MM.1S (cell line): ENCODE measurements at regions not wholly inside any gene's neighbourhood (a gene's known extent, or its start where the extent isn't known, plus 50 kb on each side); places are given as distances from the start of the nearest gene placed in this dataset.

Experiments used
- DNase-seq: peaks from one replicate; pipeline ENCODE4 v3.0.0-alpha.2; 2015
- H2AFZ ChIP-seq: fragments of 300-600 bp; sonication (generic); 2 replicates; pipeline ENCODE4 v1.6.0; 2016; ENCODE audit warnings: antibody characterized with exemption, low read length
- H3F3A ChIP-seq: fragments of 300-600 bp; sonication (generic); 2 replicates; pipeline ENCODE4 v1.6.1; 2016; ENCODE audit warnings: mild to moderate bottlenecking, antibody characterized with exemption, low read length, moderate library complexity, mixed read lengths; ENCODE audit not compliant: insufficient read depth
- H3K27ac ChIP-seq: fragments of 300-600 bp; sonication (generic); 2 replicates; pipeline ENCODE4 v1.5.1; 2016; ENCODE audit warnings: mild to moderate bottlenecking, low read length
- H3K27me3 ChIP-seq: fragments of 300-600 bp; sonication (generic); replicated peaks from 2 replicates; pipeline ENCODE4 v1.6.0; 2016; ENCODE audit warnings: low read length; ENCODE audit not compliant: insufficient read depth
- H3K36me3 ChIP-seq: fragments of 300-600 bp; sonication (generic); replicated peaks from 2 replicates; pipeline ENCODE4 v1.6.1; 2016; ENCODE audit warnings: mild to moderate bottlenecking, low read length, mixed read lengths; ENCODE audit not compliant: insufficient read depth
- H3K4me1 ChIP-seq: fragments of 300-600 bp; sonication (generic); 2 replicates; pipeline ENCODE4 v1.6.1; 2016; ENCODE audit warnings: low read length, mixed read lengths
- H3K4me2 ChIP-seq: fragments of 300-600 bp; sonication (generic); 2 replicates; pipeline ENCODE4 v1.6.0; 2016; ENCODE audit warnings: low read depth, low read length
- H3K4me3 ChIP-seq: fragments of 300-600 bp; sonication (generic); 2 replicates; pipeline ENCODE4 v1.5.1; 2016; ENCODE audit warnings: low read length, mixed read lengths
- H3K79me2 ChIP-seq: fragments of 300-600 bp; sonication (generic); 2 replicates; pipeline ENCODE4 v1.6.1; 2016; ENCODE audit warnings: mixed run types, low read length, mixed read lengths
- H3K9ac ChIP-seq: fragments of 300-600 bp; sonication (generic); 2 replicates; pipeline ENCODE4 v1.6.1; 2016; ENCODE audit warnings: low read length, mixed read lengths
- H3K9me2 ChIP-seq: fragments of 300-600 bp; sonication (generic); replicated peaks from 2 replicates; pipeline ENCODE4 v1.6.1; 2016; ENCODE audit warnings: mild to moderate bottlenecking, low read length, mixed read lengths; ENCODE audit not compliant: insufficient read depth
- H3K9me3 ChIP-seq: fragments of 300-600 bp; sonication (generic); replicated peaks from 2 replicates; pipeline ENCODE4 v1.6.1; 2016; ENCODE audit warnings: mild to moderate bottlenecking, low read length, mixed read lengths; ENCODE audit not compliant: insufficient read depth
- H4K20me1 ChIP-seq: fragments of 300-600 bp; sonication (generic); 2 replicates; pipeline ENCODE4 v1.6.1; 2016; ENCODE audit warnings: mild to moderate bottlenecking, low read length, moderate library complexity, mixed read lengths; ENCODE audit not compliant: insufficient read depth
- CTCF ChIP-seq: fragments of 300-600 bp; sonication (generic); IDR thresholded peaks from 2 replicates; pipeline ENCODE4 v1.5.1; 2016; ENCODE audit warnings: antibody characterized with exemption, low read length, mixed read lengths
- EZH2 ChIP-seq: fragments of 300-600 bp; sonication (generic); optimal IDR thresholded peaks from 2 replicates; pipeline ENCODE3; 2017; ENCODE audit warnings: low read depth, mild to moderate bottlenecking, antibody characterized with exemption, low read length, mixed read lengths
- EZH2phosphoT487 ChIP-seq: fragments of 300-600 bp; sonication (generic); IDR thresholded peaks from 2 replicates; pipeline ENCODE4 v1.6.1; 2018; ENCODE audit warnings: antibody characterized with exemption, low read length

- no peak overlapping the region for H3K9ac ChIP-seq
- no peak overlapping the region for H3K4me2 ChIP-seq
- no peak overlapping the region for H3K4me3 ChIP-seq
- no peaks in the 10 kb centered on the region for H3K79me2 ChIP-seq
- H3K27ac ChIP-seq: no peak overlapping the region
- H4K20me1 ChIP-seq: no peaks in the 10 kb centered on the region
- no peaks in the 10 kb centered on the region for H3K9me3 ChIP-seq
- no peaks in the 10 kb centered on the region for H3K36me3 ChIP-seq
- H3K4me1 ChIP-seq: no peaks in the 10 kb centered on the region
- no peaks in the 10 kb centered on the region for H3K9me2 ChIP-seq
- no peak for TF ChIP-seq EZH2phosphoT487
- no peak for TF ChIP-seq EZH2
- no peak for TF ChIP-seq CTCF
- no peaks in the 10 kb centered on the region for H3K27me3 ChIP-seq
- H3F3A ChIP-seq: no peaks in the 10 kb centered on the region
- H2AFZ ChIP-seq: no peak overlapping the region
- no peak for DNase-seq
Measured at GRCh38 chr1:101566883-101567538, 330.2 kb downstream of the S1PR1 start.

GRCh38 chr1:101567582-101568189, 330.9 kb downstream of the S1PR1 start:
- Histone ChIP-seq H4K20me1 (no peaks in the 10 kb centered on the region), H3K9ac (no peak overlapping the region), H3K27ac (no peak overlapping the region), H3K4me3 (no peak overlapping the region), H3K36me3 (no peaks in the 10 kb centered on the region), H3K79me2 (no peaks in the 10 kb centered on the region), H3K4me2 (no peak overlapping the region), H3F3A (no peaks in the 10 kb centered on the region), H3K27me3 (no peaks in the 10 kb centered on the region), H3K4me1 (no peaks in the 10 kb centered on the region), H3K9me2 (no peaks in the 10 kb centered on the region), H2AFZ (no peak overlapping the region), H3K9me3 (no peaks in the 10 kb centered on the region)
- DNase-seq: peak; percentile 31
- TF ChIP-seq EZH2 (no peak), EZH2phosphoT487 (no peak), CTCF (peak; percentile 68)

GRCh38 chr1:101587741-101588140, 350.9 kb downstream of the S1PR1 start:
- no peaks in the 10 kb centered on the region for H3F3A ChIP-seq
- H3K36me3 ChIP-seq: no peaks in the 10 kb centered on the region
- H2AFZ ChIP-seq: no peak overlapping the region
- H3K4me1 ChIP-seq: no peaks in the 10 kb centered on the region
- H3K9me2 ChIP-seq: no peaks in the 10 kb centered on the region
- no peaks in the 10 kb centered on the region for H3K27me3 ChIP-seq
- H4K20me1 ChIP-seq: no peaks in the 10 kb centered on the region
- no peak for DNase-seq
- no peak for TF ChIP-seq EZH2
- no peak overlapping the region for H3K9ac ChIP-seq
- no peaks in the 10 kb centered on the region for H3K9me3 ChIP-seq
- H3K4me3 ChIP-seq: no peak overlapping the region
- H3K27ac ChIP-seq: no peak overlapping the region
- H3K4me2 ChIP-seq: no peak overlapping the region
- no peaks in the 10 kb centered on the region for H3K79me2 ChIP-seq

- DNase-seq: no peak
Measured at GRCh38 chr1:101588677-101589076, 351.9 kb downstream of the S1PR1 start.

More at GRCh38 chr1:101588677-101589076, 351.9 kb downstream of the S1PR1 start:
- Histone ChIP-seq H3F3A (no peaks in the 10 kb centered on the region), H3K79me2 (no peaks in the 10 kb centered on the region), H3K36me3 (no peaks in the 10 kb centered on the region), H3K4me3 (no peak overlapping the region), H4K20me1 (no peaks in the 10 kb centered on the region), H3K9me2 (no peaks in the 10 kb centered on the region), H3K9ac (no peak overlapping the region), H2AFZ (no peak overlapping the region), H3K27ac (no peak overlapping the region), H3K4me1 (no peaks in the 10 kb centered on the region), H3K27me3 (no peaks in the 10 kb centered on the region), H3K4me2 (no peak overlapping the region), H3K9me3 (no peaks in the 10 kb centered on the region)
- TF ChIP-seq EZH2phosphoT487 (no peak), CTCF (no peak), EZH2 (no peak)
